HL-60 (cell line): ENCODE measurements at regions not wholly inside any gene's neighbourhood (a gene's known extent, or its start where the extent isn't known, plus 50 kb on each side); places are given as distances from the start of the nearest gene placed in this dataset.

Experiments used
- DNase-seq, 2 experiments: peaks; one replicate each; pipeline ENCODE4 v3.0.0-alpha.2; 2010 to 2020; ENCODE audit warnings: low read depth in 1 of 2, low spot score in 1 of 2
- H3K27ac ChIP-seq: fragments of 250-450 bp; sonication (Bioruptor Pico); replicated peaks from 2 replicates; pipeline ENCODE4 v1.5.1; 2020; ENCODE audit warnings: mild to moderate bottlenecking, moderate library complexity
- H3K27me3 ChIP-seq: fragments of 250-450 bp; sonication (Bioruptor Pico); 2 replicates; pipeline ENCODE4 v1.5.1; 2021; ENCODE audit warnings: mild to moderate bottlenecking, moderate library complexity; ENCODE audit not compliant: insufficient read depth, poor library complexity, severe bottlenecking
- H3K4me3 ChIP-seq: replicated peaks from 2 replicates; pipeline ENCODE4 v1.5.1; 2011; ENCODE audit warnings: mild to moderate bottlenecking, control low read depth, low read length; ENCODE audit not compliant: insufficient read depth
- GABPA ChIP-seq: IDR thresholded peaks from 2 replicates; pipeline ENCODE4 v1.6.1; 2012; ENCODE audit warnings: low read depth
- POLR2AphosphoS5 ChIP-seq: IDR thresholded peaks from 2 replicates; pipeline ENCODE4 v1.6.1; 2012; ENCODE audit warnings: low read depth
- SPI1 ChIP-seq: IDR thresholded peaks from 2 replicates; pipeline ENCODE4 v1.6.1; 2012; ENCODE audit warnings: low read depth, mild to moderate bottlenecking, borderline replicate concordance
- TF ChIP-seq, protein P1 (sequence below): IDR thresholded peaks from one replicate; pipeline ENCODE4 v1.5.1; 2011; ENCODE audit warnings: low read length, control low read depth, inconsistent platforms; ENCODE audit not compliant: insufficient read depth
- TF ChIP-seq, protein P2 (sequence below): IDR thresholded peaks from 2 replicates; pipeline ENCODE4 v1.6.1; 2012; ENCODE audit warnings: low read depth; ENCODE audit not compliant: insufficient replicate concordance

DNA sequence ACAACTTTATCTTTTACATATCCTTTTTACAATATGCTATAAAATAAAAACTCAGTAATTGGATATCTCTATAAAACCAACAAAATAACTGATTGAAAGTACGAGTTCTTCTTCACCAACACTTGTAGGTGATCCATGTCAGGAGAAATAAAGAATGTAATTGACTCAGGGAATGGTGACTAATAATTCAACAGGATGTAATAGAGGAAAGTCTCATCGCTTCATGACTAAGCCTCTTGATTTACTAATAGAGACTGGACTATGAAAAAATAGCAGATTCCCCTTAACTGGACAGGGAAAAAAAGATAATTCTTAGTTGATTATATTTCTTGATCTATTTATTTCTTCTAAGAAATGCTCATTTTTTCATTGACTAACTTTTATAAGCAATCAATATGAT lies 507.7 kb upstream of the PTGER4 start:
- no peak for TF ChIP-seq POLR2AphosphoS5
- TF ChIP-seq, protein P1, sequence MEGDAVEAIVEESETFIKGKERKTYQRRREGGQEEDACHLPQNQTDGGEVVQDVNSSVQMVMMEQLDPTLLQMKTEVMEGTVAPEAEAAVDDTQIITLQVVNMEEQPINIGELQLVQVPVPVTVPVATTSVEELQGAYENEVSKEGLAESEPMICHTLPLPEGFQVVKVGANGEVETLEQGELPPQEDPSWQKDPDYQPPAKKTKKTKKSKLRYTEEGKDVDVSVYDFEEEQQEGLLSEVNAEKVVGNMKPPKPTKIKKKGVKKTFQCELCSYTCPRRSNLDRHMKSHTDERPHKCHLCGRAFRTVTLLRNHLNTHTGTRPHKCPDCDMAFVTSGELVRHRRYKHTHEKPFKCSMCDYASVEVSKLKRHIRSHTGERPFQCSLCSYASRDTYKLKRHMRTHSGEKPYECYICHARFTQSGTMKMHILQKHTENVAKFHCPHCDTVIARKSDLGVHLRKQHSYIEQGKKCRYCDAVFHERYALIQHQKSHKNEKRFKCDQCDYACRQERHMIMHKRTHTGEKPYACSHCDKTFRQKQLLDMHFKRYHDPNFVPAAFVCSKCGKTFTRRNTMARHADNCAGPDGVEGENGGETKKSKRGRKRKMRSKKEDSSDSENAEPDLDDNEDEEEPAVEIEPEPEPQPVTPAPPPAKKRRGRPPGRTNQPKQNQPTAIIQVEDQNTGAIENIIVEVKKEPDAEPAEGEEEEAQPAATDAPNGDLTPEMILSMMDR = no peak
- no peak for TF ChIP-seq SPI1
- TF ChIP-seq GABPA = no peak
- TF ChIP-seq, protein P2, sequence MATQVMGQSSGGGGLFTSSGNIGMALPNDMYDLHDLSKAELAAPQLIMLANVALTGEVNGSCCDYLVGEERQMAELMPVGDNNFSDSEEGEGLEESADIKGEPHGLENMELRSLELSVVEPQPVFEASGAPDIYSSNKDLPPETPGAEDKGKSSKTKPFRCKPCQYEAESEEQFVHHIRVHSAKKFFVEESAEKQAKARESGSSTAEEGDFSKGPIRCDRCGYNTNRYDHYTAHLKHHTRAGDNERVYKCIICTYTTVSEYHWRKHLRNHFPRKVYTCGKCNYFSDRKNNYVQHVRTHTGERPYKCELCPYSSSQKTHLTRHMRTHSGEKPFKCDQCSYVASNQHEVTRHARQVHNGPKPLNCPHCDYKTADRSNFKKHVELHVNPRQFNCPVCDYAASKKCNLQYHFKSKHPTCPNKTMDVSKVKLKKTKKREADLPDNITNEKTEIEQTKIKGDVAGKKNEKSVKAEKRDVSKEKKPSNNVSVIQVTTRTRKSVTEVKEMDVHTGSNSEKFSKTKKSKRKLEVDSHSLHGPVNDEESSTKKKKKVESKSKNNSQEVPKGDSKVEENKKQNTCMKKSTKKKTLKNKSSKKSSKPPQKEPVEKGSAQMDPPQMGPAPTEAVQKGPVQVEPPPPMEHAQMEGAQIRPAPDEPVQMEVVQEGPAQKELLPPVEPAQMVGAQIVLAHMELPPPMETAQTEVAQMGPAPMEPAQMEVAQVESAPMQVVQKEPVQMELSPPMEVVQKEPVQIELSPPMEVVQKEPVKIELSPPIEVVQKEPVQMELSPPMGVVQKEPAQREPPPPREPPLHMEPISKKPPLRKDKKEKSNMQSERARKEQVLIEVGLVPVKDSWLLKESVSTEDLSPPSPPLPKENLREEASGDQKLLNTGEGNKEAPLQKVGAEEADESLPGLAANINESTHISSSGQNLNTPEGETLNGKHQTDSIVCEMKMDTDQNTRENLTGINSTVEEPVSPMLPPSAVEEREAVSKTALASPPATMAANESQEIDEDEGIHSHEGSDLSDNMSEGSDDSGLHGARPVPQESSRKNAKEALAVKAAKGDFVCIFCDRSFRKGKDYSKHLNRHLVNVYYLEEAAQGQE = no peak
- no peak for DNase-seq
- Histone ChIP-seq H3K4me3 (no peak overlapping the region), H3K27ac (no peak overlapping the region), H3K27me3 (no peaks in the 10 kb centered on the region)

DNA sequence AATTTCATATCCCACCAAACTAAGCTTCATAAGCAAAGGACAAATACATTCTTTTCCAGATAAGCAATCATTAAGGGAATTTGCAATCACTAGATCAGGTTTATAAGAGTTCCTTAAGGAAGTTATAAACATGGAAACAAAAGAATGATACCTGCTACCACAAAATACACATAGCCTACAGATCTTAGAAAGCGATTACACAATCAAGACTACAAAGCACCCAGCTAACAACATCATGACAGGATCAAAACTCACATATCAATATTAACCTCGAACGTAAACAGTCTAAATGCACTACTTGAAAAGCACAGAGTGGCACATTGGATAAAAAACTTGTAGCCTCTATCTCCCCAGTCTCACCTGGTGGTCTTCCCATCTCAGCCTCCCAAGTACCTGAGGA lies 512.4 kb upstream of the PTGER4 start:
- Histone ChIP-seq H3K27me3 (no peaks in the 10 kb centered on the region), H3K27ac (no peak overlapping the region), H3K4me3 (no peak overlapping the region)
- TF ChIP-seq GABPA (no peak), SPI1 (no peak), POLR2AphosphoS5 (no peak)
- TF ChIP-seq, protein P1 = no peak
- TF ChIP-seq, protein P2 = no peak
- DNase-seq = no peak

DNA sequence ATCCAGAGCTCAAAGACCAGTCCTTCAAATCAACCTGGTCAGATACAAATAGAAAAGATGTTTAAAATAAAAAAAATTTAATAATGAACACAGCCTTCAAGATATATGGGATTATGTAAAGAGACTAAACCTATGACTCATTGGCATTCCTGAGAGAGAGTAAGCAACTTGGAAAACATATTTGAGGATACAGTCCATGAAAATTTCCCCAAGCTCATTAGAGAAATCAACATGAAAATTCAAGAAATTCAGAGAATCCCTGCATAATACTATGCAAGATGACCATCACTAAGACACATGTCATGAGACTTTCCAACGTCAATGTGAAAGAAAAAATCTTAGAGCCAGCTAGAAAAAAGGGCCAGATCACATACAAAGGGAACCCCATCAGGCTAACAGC lies 512.9 kb upstream of the PTGER4 start:
- no peak for DNase-seq
- Histone ChIP-seq H3K4me3 (no peak overlapping the region), H3K27me3 (no peaks in the 10 kb centered on the region), H3K27ac (no peak overlapping the region)
- TF ChIP-seq, protein P2 = no peak
- TF ChIP-seq GABPA (no peak), POLR2AphosphoS5 (no peak), SPI1 (no peak)
- TF ChIP-seq, protein P1 = no peak
